ENCODE measurements at regions not wholly inside any gene's neighbourhood (a gene's known extent, or its start where the extent isn't known, plus 50 kb on each side); places are given as distances from the start of the nearest gene placed in this dataset.
"Not testable (repeated sequence)": the region's sequence is repeated elsewhere in the genome, so short reads cannot be mapped to it uniquely, and the experiment has no call there.

DNA sequence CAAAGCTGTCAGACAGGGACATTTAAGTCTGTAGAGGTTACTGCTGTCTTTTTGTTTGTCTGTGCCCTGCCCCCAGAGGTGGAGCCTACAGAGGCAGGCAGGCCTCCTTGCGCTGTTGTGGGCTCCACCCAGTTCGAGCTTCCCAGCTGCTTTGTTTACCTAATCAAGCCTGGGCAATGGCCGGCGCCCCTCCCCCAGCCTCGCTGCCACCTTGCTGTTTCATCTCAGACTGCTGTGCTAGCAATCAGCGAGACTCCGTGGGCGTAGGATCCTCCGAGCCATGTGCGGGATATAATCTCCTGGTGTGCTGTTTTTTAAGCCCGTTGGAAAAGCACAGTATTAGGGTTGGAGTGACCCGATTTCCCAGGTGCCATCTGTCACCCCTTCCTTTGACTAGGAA lies 454.2 kb upstream of the CCDC196 start:
- not testable (repeated sequence) for DNase-seq

DNA sequence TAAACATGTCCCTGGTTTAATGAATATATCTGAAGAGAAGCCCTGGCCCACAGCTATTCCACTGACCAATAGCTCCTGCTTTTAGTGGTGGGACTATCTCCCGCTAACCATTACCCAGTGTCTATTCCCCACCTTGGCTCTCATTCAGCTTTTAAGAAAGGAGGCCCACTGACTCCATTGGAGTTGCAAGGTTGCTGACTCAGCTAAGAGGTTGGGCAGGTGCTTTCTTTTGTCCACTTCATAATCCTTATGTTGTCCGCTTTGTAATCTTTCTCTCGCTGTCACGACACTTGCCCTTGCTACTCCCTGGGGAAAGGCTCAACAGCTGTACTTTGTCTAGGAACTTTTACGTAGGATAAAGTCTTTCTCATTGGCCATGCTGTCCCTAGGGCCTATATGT lies 453.4 kb upstream of the CCDC196 start:
- DNase-seq, result no peak

DNA sequence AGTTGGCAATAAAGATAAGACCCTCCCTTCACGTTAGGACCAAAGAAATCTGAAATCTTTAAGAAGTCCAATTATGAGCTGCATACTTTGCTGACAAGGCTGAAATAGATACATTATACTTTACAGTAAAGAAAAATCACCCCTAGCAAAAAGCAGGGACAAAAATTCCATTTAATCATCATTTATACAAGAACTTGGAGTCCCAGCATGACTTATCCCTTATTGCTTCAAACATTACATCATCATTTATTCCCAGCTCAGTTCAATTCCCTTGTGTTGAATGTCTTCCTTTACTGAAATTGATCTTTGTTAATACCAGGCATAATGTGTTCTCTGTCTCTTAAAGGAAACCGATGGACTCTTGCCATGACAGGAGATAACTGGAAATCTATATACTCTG lies 449.6 kb upstream of the CCDC196 start:
- DNase-seq, result no peak

DNA sequence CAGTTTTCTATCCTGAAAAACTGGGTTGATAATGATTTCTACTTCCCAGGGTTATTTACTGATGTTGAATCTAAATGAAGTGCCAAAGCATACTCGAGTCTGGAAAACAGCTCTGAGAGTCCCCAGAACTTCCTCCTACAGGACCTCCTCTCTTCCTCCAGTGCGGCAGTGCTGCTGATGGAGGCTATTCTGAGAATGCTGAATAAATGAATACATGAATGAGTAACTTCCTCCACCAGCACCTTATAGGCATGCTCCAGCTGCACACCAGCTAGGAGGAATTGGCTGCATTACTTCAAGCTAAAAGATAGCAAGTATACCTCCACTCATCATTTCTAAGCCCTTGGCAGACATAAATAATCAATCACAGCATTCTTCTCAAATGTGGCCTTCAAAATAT lies 448.8 kb upstream of the CCDC196 start:
- DNase-seq, result no peak

DNA sequence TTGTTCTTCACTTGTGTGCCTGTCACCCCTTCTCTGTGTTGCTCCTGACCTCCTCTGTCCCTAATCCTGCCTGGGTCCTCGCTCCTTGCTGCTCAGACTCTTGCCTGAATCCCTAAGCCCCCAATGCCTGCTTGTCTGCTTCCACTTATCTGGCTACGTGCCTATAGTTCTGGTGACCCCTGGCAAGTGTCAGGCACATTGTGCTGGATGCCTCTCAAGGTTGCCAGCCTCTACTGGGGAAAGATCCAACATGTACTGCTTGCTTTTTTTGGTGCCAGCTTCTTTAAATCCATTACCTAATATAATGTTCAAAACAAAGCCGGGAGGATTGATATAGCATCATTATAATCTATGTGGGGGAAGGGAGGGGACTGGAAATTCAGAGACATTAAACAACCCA lies 448.0 kb upstream of the CCDC196 start:
- DNase-seq, result no peak

DNA sequence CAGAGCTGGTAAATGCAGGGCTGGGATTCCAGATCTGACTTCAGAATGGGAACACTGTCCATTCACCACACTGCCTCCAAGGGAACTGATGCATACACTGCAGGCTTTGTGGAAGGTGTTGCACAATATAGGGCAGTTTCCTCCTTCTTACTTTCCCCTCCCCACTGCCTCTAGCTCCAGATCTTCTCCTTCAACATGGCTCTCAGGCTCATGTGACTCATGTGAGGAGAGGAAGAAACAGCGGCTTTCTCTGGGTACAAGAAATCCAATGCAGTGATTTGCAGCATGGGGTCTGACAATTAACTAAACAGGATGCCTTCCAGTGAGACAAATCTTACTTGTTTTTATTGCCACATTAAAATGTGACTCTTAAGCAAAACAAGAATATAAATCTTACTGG lies 447.6 kb upstream of the CCDC196 start:
- DNase-seq, result no peak

DNA sequence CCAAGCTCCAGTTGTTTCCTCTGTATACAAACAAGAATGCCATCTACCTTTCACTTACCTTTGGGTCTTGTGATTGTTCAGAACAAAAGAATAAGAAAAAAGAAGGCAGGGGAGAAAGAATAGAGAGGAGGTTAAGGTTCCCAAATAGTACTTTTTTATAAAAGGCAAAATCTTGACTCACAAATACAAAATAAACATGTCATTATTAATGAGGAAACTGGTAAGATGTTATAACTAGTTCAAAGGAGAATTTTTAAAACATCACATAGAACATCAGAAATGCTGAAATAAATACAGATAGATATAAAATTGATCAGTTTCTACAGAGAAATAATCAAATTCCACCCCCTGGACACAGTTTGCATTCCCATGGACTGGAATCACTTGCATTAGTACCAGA lies 446.7 kb upstream of the CCDC196 start:
- no peak for DNase-seq

DNA sequence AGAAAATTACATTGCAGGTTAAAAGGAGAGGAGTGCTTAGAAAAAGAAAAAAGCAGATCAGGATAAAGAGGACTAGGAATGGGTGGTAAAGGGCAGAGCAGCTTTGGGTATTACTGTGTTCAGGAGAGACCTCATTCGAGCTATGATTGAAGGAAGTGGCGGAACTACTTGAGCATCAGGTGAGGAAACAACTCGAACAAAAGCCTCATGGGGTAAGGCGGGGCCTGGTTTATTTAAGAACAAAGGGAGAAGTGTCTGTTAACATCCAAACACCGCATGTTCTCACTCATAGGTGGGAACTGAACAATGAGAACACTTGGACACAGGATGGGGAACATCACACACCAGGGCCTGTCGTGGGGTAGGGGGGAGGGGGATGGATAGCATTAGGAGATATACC lies 444.6 kb upstream of the CCDC196 start:
- no peak for DNase-seq

DNA sequence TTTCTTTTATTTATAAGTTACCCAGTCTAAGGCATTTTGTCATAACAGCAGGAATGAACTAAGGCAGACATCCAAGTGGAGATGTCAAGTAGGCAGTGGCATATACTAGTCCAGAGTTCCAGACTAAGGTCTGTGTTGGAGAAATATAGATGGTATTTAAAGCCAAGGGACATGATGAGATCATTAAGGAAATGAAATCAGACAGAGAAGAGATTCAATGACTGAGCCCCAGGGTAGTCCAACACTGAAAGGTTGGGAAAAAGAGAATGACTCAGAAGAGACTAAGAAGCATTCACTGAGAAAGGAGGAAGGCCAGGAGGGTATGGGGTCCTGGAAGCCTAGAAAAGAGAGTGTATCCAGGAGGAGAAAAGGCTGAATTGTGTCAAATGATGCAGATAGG lies 442.2 kb upstream of the CCDC196 start:
- DNase-seq, result no peak

DNA sequence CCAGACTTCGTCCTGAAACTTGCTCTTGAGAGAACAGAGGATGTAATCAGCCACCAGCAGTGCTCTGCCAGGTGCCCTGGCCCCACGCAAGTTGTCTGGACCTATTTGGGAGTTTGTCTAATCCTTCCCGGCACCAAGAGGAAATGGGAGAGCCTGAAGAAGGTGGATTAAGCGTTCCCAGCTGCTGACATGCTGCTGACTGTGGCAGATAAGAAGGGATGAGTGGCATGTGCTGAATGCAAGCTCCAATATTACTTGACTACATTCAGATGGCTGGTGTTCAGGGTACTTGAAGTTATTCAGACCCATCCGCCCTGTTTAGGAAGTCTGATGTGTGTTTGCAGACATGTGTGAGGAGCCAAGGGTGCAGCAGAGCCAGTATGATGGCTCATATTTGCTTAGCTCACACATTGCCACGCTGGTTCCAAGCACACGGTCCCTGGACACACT lies 440.6 kb upstream of the CCDC196 start:
- DNase-seq, result no peak

DNA sequence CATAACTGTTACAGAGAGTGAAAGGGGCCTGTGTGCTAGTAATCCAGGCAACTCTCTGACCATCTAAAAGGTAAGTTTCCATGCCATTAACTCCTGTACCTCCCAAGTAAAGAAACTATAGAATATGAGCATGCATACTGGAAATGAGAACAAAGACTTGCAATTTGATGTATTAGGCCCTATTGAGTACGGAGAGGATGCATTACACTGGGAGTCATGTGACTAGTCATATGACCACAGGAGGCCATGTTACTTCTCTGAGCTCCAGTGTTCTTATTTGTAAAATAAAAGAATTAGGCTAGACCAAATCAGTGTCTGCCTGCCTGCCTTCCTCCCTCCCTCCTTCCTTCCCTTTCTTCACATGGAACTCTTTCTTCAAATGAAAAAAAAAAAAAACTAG lies 440.1 kb upstream of the CCDC196 start:
- no peak for DNase-seq

DNA sequence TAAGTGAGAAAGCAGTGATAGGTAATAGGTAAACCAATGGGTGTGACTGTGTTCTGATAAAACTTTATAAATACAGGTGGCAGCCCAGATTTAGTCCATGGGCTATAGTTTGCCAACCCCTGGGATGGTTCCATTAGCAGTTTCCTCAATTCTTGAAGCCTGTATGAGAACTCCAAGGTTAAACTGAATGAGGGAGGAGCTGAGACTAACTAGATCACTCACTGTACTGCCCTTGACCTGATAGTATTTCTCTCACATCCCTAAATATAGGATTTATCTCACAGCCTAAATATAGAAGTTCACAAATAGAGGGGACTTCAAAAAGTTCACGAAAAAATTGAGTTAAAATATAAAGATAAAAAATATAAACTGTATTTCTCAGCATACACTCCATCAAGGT lies 439.6 kb upstream of the CCDC196 start:
- no peak for DNase-seq

DNA sequence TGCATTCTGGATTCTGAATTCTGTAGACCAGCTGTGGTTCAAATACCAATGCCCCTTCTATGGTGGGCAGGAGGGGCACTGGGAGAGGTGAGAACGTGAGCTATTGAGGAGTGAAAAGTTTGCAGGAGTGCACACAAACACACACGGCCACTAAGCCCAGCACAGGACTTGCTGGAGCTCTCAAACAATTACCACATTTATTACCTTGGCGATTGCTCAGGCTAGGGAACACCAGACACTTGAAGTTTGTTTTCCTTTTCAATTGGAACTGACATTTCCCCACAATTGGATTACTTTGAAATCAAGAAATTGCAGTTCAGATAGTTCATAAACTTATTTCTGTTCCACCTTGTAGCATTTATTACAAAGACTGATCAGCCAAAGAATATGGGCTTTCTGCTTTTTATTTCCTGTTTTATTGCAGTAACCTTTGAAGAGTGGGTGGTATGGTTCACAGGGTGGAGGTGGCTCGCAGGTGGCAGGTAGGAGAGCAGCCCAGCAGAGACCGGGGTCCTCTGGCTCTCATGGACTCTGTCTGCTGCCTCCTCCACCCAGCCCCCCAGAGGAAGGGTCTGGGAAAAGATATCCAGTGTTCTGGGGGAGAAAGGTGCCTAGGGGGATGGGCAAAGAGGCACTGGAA lies 429.8 kb upstream of the CCDC196 start:
- no peak for DNase-seq

DNA sequence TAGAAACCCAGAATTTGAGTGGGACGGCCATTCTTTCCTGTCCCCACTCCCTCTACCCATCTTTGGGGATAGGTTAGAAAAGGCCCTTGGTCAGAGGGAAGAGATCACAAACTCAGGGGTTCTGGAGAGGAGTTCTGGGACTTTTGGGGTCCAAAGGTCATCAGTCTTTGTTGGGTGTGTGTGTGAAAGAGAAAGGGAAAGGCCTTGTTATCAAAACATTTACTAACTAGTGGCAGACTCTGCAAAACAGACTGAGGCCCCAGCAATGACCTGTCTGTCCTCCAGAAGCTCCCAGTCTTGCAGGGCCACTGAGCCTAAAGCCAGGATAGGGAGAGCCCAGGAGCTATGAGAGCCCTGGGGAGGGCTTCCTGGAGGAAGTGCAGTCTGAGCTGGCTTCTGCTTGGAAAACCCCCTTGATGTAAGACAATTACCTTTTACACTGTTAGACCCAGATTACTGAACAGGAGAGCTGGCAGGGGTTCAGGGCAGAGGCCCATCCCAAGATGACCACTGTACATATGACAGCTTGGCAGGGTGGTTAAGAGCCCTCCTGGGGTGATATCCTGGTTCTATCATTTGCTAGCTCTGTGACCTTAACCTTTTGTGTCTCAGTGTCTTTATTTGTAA lies 429.1 kb upstream of the CCDC196 start:
- DNase-seq, result no peak

DNA sequence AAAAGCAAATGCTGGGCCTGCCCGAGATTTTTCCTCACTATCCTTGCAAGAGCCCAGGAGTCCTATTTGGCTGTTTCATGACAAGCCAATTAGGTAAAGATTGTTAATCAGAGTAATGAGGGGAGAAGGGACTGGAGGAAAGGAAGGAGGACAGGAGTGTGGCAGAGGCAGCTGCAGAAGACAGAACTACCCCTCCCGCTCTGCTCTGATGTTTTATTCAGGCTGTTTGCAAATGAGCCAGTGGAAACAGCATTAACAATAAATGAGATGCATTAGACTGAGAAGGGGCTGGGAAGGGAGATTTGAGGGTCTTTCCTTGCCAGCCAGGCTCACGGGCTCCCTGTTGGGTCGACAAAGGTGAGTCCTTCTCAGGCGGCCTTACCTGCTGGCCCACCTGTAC lies 421.0 kb upstream of the CCDC196 start:
- DNase-seq, result no peak

DNA sequence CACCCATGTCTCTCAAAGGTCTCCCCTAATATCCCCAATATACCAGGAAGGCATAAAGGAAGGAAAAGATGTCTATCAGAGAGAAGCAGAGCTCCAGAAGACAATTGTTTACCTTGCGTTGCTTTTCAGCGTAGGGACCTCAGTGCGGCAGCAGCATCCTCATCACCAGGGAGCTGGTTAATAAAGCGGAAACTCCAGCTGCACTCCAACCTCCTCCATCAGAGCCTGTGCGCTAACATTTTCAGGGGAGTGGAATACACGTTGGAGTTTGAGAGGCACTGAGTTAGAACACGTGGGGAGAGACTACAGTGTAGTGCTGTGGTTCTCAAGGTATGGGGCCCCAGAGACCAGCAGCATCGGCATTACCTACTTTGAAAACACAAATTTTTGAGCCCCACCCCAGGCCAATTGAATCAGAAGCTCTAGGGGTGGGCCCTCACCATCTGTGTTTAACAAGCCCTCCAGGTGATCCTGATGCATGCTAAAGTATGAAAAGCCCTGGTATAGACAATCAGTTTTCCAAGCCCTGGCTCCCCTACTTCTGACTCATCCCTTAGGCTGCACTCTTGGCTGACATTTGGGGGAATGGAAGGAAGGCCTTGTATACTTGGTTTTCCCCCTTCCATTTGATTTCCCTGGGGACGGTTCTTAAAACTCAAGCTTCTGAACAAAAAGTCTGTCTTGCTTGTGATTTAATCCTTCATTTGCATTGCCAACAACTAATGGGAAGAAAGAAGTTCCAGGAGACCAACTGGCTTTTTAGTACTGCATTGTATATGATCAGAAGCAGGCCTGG lies 419.0 kb upstream of the CCDC196 start:
- no peak for DNase-seq

DNA sequence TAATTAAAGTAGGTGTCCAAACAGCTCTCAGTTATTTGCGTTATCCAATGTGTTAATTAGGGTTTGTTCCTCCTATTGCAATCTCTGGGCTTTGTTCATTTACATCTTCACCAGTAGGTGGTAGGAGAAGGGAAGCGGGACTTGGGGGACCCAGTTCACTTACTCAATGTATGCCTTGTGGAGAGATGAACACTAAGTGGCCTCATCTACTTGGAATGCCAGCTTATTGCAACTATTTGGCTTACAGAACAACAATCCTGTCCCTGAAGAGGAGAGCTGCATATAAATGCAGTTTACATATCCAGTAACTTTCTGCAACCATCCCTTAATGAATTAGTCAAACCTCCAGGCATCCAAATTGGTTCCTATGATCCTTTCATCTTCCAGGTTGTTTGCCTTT lies 417.1 kb upstream of the CCDC196 start:
- no peak for DNase-seq

DNA sequence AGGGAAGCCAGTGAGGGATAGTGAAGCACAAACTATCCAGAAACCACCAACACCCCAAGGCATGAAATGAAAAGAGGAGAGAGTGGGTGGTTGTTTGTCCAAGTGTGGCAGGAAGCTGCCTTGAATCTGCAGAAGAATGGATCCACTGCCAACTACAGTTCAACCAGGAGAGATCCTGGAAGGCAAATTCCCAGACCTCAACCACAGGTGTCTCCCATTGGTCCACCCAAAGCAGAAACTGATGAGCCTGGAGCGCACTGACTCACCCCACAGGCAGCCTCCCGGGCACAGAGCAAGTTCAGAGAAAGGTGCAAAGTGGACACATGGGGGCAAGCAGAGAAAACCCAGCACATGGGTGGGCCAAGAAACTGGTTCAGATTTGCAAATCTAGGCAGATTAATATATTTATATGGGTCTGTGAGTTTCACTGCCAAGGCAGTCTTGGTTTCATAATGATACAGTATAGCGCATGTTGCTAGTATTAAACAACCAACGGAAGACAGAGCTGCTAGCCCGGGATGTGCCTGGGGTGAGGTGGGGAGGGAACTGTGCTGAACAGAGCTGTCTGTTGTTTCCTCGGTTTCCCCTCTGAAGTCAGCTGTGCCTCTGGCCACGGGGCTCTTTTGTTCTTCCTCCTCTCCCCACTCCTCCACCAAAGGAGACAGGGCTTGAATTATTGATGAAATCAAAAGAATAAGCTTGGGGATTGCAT lies 416.2 kb upstream of the CCDC196 start:
- DNase-seq, result no peak

DNA sequence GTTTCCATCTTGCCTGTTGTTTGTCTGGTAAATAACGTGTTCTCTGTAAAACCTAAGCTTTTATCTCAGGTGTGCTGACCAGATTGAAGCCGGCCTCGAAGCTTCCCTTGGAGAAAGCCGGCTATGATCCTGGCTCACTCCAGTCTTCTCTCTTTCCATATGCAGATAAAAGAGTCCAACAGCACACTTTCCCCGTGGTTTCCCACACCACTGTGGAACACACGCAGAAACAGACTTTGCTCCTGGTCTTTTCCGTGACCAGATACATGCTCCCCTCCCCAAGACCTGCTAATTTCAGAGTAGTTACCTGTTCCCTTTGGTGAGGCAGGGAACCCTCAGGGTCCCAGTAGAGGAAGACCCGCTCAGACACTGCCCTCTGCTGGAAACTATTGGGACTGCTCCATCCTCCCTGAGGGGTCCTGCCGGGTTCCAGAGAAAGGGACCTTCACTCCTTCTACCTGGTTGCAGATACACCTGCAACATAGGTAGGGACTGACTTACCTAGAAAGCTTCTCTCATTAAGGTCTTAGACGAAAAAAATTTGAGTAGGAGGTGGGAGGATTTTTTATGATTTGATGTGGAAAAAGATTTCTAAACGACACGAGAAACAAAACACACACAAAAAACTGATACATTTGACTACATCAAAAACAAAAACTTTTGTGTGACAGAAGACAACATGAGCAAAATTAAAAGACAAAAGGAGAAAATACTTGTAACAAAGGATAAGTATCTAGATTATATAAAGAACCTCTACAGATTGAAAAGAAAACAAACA lies 415.4 kb upstream of the CCDC196 start:
- DNase-seq, result peak; percentile 64

DNA sequence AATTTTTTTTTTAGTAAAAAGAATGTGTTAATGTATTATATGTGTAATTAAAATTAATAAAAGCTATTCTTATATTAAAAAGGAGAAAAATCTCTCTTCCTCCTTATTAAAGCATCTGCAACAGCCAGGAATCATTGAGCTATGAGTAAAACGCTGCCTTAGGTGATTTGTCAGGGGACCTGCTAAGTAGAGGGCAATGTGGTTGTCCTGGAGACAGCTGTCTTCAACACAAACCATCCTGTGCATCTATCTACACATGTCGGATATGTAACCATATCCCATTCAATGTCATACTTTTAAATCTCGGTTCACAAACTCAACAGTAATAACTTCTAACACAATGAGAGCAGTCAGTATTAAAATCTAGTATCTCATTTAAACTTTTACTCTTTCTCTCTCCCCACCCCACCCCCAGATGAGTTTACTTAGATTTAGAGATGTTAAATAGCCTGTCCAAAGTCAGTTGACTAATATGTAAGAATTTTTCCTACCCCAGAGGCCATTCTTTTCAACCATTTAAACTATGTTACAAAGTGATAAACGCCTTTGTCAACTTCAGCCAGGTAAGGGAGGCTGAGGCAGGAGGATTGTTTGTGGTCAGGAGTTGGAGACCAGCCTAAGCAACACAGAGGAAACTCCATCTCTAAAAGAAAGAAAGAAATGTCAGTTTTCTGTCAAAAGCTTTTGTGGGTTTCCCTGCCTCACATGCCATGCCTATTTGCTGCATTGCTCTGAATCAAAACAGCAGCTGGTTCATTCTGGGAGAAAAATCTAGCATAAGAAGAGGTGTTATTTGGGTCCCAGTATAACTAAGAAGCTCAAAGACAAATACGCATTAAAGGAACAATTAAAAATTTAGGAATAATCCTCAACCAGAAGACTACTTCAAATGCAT lies 413.7 kb upstream of the CCDC196 start:
- no peak for DNase-seq

DNA sequence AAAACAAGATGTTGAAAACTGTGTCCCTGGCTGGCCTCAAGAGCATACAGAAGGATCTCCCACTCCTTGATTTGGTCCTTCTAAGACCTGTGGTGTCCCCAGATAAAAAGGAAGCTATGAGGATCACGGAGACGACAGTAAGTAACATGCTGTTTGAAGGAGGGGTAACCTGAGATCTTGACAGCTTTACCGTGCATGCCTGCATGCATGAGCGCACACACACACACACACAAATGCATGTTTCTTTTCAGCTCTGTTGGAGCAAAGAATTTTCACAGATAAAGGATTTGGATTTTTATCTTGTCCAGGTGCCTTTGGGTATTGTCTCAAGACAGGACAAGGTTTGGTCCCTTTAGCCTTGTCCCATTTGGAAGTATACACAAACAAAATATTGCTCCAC lies 411.6 kb upstream of the CCDC196 start:
- no peak for DNase-seq

DNA sequence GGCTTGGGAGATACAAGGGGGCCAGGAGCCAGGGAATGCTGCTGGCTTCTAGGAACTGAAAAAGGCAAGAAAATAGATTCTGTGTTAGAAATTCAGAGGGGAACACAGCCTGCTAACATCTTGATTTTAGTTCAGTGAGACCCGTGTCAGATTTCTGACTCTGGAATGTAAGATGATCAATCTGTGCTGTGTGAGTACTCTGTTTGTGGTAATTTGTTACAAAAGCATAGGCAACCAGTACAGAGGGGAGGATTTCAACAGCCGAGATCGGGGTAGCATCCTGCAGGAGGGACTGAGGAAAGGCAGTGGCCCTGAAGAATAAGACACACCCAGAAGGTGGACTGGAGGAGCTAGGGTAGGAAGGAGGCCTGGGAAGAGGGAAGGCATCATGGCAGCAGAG lies 410.0 kb upstream of the CCDC196 start:
- DNase-seq, result no peak
